ENCODE measurements at regions not wholly inside any gene's neighbourhood (a gene's known extent, or its start where the extent isn't known, plus 50 kb on each side); places are given as distances from the start of the nearest gene placed in this dataset.

GRCh38 chr2:147061269-147061668, 783.6 kb upstream of the ACVR2A start:
- ATAC-seq (ENCODE audit: poor library complexity), result no peak
- H3K4me1 Mint-ChIP-seq (ENCODE audit: low read depth), result no peaks in the 10 kb centered on the region
- H3K4me1 ChIP-seq (ENCODE audit: insufficient read depth, low read length), result no peaks in the 10 kb centered on the region

DNA sequence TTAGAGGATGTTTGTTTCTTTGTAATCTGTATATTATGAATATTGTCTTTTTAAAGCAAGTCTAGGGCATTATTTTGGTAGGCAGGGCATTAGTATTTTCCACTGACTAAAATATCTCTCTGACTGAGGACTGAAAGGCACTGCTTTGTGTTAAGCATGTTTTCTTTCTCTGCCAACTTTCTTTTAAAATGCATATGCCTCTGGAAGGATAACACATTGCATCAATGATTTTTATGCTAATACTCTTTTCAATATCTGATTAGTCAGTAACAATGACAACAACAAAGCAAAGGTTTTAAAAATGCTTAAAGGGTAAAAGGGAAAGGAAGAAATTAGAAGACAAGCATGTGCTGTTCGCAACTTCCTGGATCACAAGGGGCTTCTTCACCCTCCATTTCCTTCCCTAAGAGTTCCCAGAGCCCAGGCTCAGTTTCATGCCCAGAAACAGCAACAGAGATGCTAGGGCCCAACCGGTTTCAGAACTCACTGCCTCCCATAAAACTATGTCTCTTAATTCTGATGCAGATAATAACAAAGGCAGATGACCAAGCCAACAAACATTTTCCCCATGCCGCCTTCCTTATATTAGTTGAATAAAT, 786.8 kb upstream of the ACVR2A start:
- no peak for ATAC-seq (ENCODE audit: poor library complexity)
- Mint-ChIP-seq H3K36me3 (ENCODE audit: low read depth) (no peaks in the 10 kb centered on the region), H3K4me1 (ENCODE audit: low read depth) (no peaks in the 10 kb centered on the region), H3K4me3 (no peak overlapping the region), H3K9me3 (no peaks in the 10 kb centered on the region), H3K27ac (no peak overlapping the region), H3K27me3 (peaks cover 9% of the 10 kb centered on the region)
- DNase-seq, result no peak
- ChIA-PET CTCF (no interaction called here), POLR2A (no interaction called here)
- Histone ChIP-seq H3K4me1 (ENCODE audit: insufficient read depth, low read length) (no peaks in the 10 kb centered on the region), H3K27ac (ENCODE audit: low read depth in 1 of 2, low read length in 2 of 2) (no peak overlapping the region), H3K9me3 (ENCODE audit: control insufficient read depth in 1 of 2, insufficient read depth in 1 of 2, low read length in 2 of 2) (no peaks in the 10 kb centered on the region), H3K36me3 (ENCODE audit: insufficient read depth, low read length) (no peaks in the 10 kb centered on the region), H3K27me3 (ENCODE audit: control insufficient read depth in 1 of 2, insufficient read depth in 2 of 2, low read length in 2 of 2) (no peaks in the 10 kb centered on the region), H3K4me3 (ENCODE audit: low read length) (no peak overlapping the region)
- no peak for TF ChIP-seq CTCF (IDR thresholded peaks at IDR 0.05)
- intact Hi-C loops (cut with DNase I, micrococcal nuclease), result no loop called here

More at GRCh38 chr2:147061269-147061668, 783.6 kb upstream of the ACVR2A start:
- H3K27ac ChIP-seq (ENCODE audit: low read depth in 1 of 2, low read length in 2 of 2), result no peak overlapping the region
- intact Hi-C loops (cut with DNase I, micrococcal nuclease), result no loop called here
- peaks cover 5% of the 10 kb centered on the region for H3K27me3 Mint-ChIP-seq
- H3K27me3 ChIP-seq (ENCODE audit: control insufficient read depth in 1 of 2, insufficient read depth in 2 of 2, low read length in 2 of 2), result no peaks in the 10 kb centered on the region
- H3K36me3 ChIP-seq (ENCODE audit: insufficient read depth, low read length), result no peaks in the 10 kb centered on the region
- no peak for DNase-seq
- H3K27ac Mint-ChIP-seq, result no peak overlapping the region
- H3K4me3 Mint-ChIP-seq, result no peak overlapping the region
- no peaks in the 10 kb centered on the region for H3K9me3 Mint-ChIP-seq
- ChIA-PET POLR2A (no interaction called here), CTCF (no interaction called here)
- H3K36me3 Mint-ChIP-seq (ENCODE audit: low read depth), result no peaks in the 10 kb centered on the region
- TF ChIP-seq CTCF (IDR thresholded peaks at IDR 0.05), result no peak
- H3K4me3 ChIP-seq (ENCODE audit: low read length), result no peak overlapping the region
- no peaks in the 10 kb centered on the region for H3K9me3 ChIP-seq (ENCODE audit: control insufficient read depth in 1 of 2, insufficient read depth in 1 of 2, low read length in 2 of 2)

GRCh38 chr2:147051814-147052213, 793.0 kb upstream of the ACVR2A start:
- Histone ChIP-seq H3K9me3 (ENCODE audit: control insufficient read depth in 1 of 2, insufficient read depth in 1 of 2, low read length in 2 of 2) (no peaks in the 10 kb centered on the region), H3K4me1 (ENCODE audit: insufficient read depth, low read length) (no peaks in the 10 kb centered on the region), H3K36me3 (ENCODE audit: insufficient read depth, low read length) (no peaks in the 10 kb centered on the region), H3K27ac (ENCODE audit: low read depth in 1 of 2, low read length in 2 of 2) (no peak overlapping the region), H3K27me3 (ENCODE audit: control insufficient read depth in 1 of 2, insufficient read depth in 2 of 2, low read length in 2 of 2) (no peaks in the 10 kb centered on the region), H3K4me3 (ENCODE audit: low read length) (no peak overlapping the region)
- DNase-seq (no peak), ATAC-seq (ENCODE audit: poor library complexity) (no peak)
- Mint-ChIP-seq H3K27ac (no peak overlapping the region), H3K9me3 (no peaks in the 10 kb centered on the region), H3K27me3 (peaks cover 9% of the 10 kb centered on the region), H3K4me3 (no peak overlapping the region), H3K36me3 (ENCODE audit: low read depth) (no peaks in the 10 kb centered on the region), H3K4me1 (ENCODE audit: low read depth) (no peaks in the 10 kb centered on the region)
- POLR2A ChIA-PET, result no interaction called here
- TF ChIP-seq CTCF (IDR thresholded peaks at IDR 0.05), result no peak
- CTCF ChIA-PET, result no interaction called here
- intact Hi-C loops (cut with DNase I, micrococcal nuclease), result no loop called here
